ENCODE measurements at regions not wholly inside any gene's neighbourhood (a gene's known extent, or its start where the extent isn't known, plus 50 kb on each side); places are given as distances from the start of the nearest gene placed in this dataset.

GRCh38 chr13:85638815-85639393 lies 160.3 kb downstream of the SLITRK6 start:
- TF ChIP-seq ZFX (IDR thresholded peaks at IDR 0.05) (no peak), CTCF (conservative IDR thresholded peaks at IDR 0.05) (no peak)
- no peak overlapping the region for H3K27ac ChIP-seq

- TF ChIP-seq ZFX (IDR thresholded peaks at IDR 0.05) (no peak), CTCF (conservative IDR thresholded peaks at IDR 0.05) (no peak)
- H3K27ac ChIP-seq = no peak overlapping the region
These were observed 161.0 kb downstream of the SLITRK6 start for GRCh38 chr13:85638265-85638664.

GRCh38 chr13:85632526-85633195 lies 166.6 kb downstream of the SLITRK6 start:
- TF ChIP-seq CTCF (conservative IDR thresholded peaks at IDR 0.05) (no peak), ZFX (IDR thresholded peaks at IDR 0.05) (no peak)
- H3K27ac ChIP-seq = no peak overlapping the region

GRCh38 chr13:85631801-85632200 lies 167.4 kb downstream of the SLITRK6 start:
- no peak overlapping the region for H3K27ac ChIP-seq
- TF ChIP-seq CTCF (conservative IDR thresholded peaks at IDR 0.05) (no peak), ZFX (IDR thresholded peaks at IDR 0.05) (no peak)

- no peak overlapping the region for H3K27ac ChIP-seq
- no peak for TF ChIP-seq ZFX (IDR thresholded peaks at IDR 0.05)
- no peak for TF ChIP-seq CTCF (conservative IDR thresholded peaks at IDR 0.05)
These were observed 172.6 kb downstream of the SLITRK6 start for GRCh38 chr13:85626603-85627002.

- TF ChIP-seq ZFX (IDR thresholded peaks at IDR 0.05) (no peak), CTCF (conservative IDR thresholded peaks at IDR 0.05) (no peak)
- no peak overlapping the region for H3K27ac ChIP-seq
These were observed 179.9 kb downstream of the SLITRK6 start for GRCh38 chr13:85619321-85619720.

- TF ChIP-seq CTCF (conservative IDR thresholded peaks at IDR 0.05) (no peak), ZFX (IDR thresholded peaks at IDR 0.05) (no peak)
- no peak overlapping the region for H3K27ac ChIP-seq
These were observed 180.7 kb downstream of the SLITRK6 start for GRCh38 chr13:85618521-85618920.
